Neural cell (in vitro differentiated cells): ENCODE measurements at regions not wholly inside any gene's neighbourhood (a gene's known extent, or its start where the extent isn't known, plus 50 kb on each side); places are given as distances from the start of the nearest gene placed in this dataset.

ENCODE experiments used
- H2AFZ ChIP-seq: fragments of 200-600, 300-800 bp; sonication (generic), shearing (Covaris generic); 2 replicates; pipeline ENCODE4 v1.6.0; 2014; ENCODE audit warnings: low read depth, mild to moderate bottlenecking, antibody characterized with exemption, low read length, moderate library complexity
- H3F3A ChIP-seq: fragments of 200-600 bp; shearing (Covaris generic); 2 replicates; pipeline ENCODE4 v1.6.1; 2016; ENCODE audit warnings: mild to moderate bottlenecking, moderate library complexity, mixed read lengths, antibody characterized with exemption, low read length; ENCODE audit not compliant: insufficient read depth, poor library complexity, severe bottlenecking
- H3K27ac ChIP-seq: fragments of 200-600, 300-800 bp; sonication (generic), shearing (Covaris generic); 2 replicates; pipeline ENCODE4 v1.5.1; 2014; ENCODE audit warnings: mild to moderate bottlenecking, low read length, moderate library complexity
- H3K27me3 ChIP-seq: fragments of 300-800, 200-600 bp; sonication (generic), shearing (Covaris generic); 2 replicates; pipeline ENCODE4 v1.6.0; 2014; ENCODE audit warnings: mild to moderate bottlenecking, low read depth, low read length, moderate library complexity; ENCODE audit not compliant: insufficient read depth
- H3K36me3 ChIP-seq: fragments of 300-800, 200-600 bp; sonication (generic), shearing (Covaris generic); 2 replicates; pipeline ENCODE4 v1.5.1; 2014; ENCODE audit warnings: mild to moderate bottlenecking, antibody characterized with exemption, low read length, moderate library complexity; ENCODE audit not compliant: insufficient read depth
- H3K4me2 ChIP-seq: fragments of 300-800, 200-600 bp; sonication (generic), shearing (Covaris generic); 2 replicates; pipeline ENCODE4 v1.6.0; 2014; ENCODE audit warnings: mild to moderate bottlenecking, low read length
- H3K4me3 ChIP-seq: fragments of 300-800, 200-600 bp; sonication (generic), shearing (Covaris generic); 2 replicates; pipeline ENCODE4 v1.5.1; 2014; ENCODE audit warnings: mild to moderate bottlenecking, low read length, moderate library complexity
- H3K79me2 ChIP-seq: fragments of 200-600 bp; shearing (Covaris generic); replicated peaks from 2 replicates; pipeline ENCODE4 v1.6.0; 2014; ENCODE audit warnings: mild to moderate bottlenecking, low read length, moderate library complexity; ENCODE audit not compliant: insufficient read depth
- H3K9ac ChIP-seq: fragments of 300-800, 200-600 bp; sonication (generic), shearing (Covaris generic); 2 replicates; pipeline ENCODE4 v1.6.1; 2016; ENCODE audit warnings: mild to moderate bottlenecking, low read length, mixed read lengths
- H3K9me2 ChIP-seq: fragments of 200-600 bp; shearing (Covaris generic); 2 replicates; pipeline ENCODE4 v1.6.1; 2016; ENCODE audit warnings: mild to moderate bottlenecking, low read length, mixed read lengths; ENCODE audit not compliant: insufficient read depth
- H3K9me3 ChIP-seq: fragments of 200-600, 300-800 bp; sonication (generic), shearing (Covaris generic); 2 replicates; pipeline ENCODE4 v1.6.1; 2016; ENCODE audit warnings: mild to moderate bottlenecking, mixed run types, low read length, moderate library complexity, mixed read lengths
- H4K20me1 ChIP-seq: fragments of 200-600 bp; shearing (Covaris generic); 2 replicates; pipeline ENCODE4 v1.6.1; 2016; ENCODE audit warnings: mild to moderate bottlenecking, mixed run types; ENCODE audit not compliant: insufficient read depth
- CTCF ChIP-seq: fragments of 450-650 bp; IDR thresholded peaks from 2 replicates; pipeline ENCODE4 v1.5.1; 2014; ENCODE audit warnings: antibody characterized with exemption, mild to moderate bottlenecking, moderate library complexity; ENCODE audit not compliant: poor library complexity, severe bottlenecking
- EP300 ChIP-seq: fragments of 450-650 bp; conservative IDR thresholded peaks from 2 replicates; pipeline ENCODE4 v1.6.1; 2014; ENCODE audit warnings: antibody characterized with exemption, mild to moderate bottlenecking, moderate library complexity; ENCODE audit not compliant: poor library complexity, severe bottlenecking
- POLR2AphosphoS5 ChIP-seq: IDR thresholded peaks from 2 replicates; pipeline ENCODE4 v1.6.1; 2012
- RAD21 ChIP-seq: fragments of 450-650 bp; conservative IDR thresholded peaks from 2 replicates; pipeline ENCODE4 v1.6.1; 2014; ENCODE audit warnings: antibody characterized with exemption, mild to moderate bottlenecking, moderate library complexity
- REST ChIP-seq: IDR thresholded peaks from 2 replicates; pipeline ENCODE4 v1.6.1; 2012; ENCODE audit warnings: borderline replicate concordance
- SMC3 ChIP-seq: fragments of 450-650 bp; conservative IDR thresholded peaks from 2 replicates; pipeline ENCODE4 v1.6.1; 2014; ENCODE audit warnings: antibody characterized with exemption, mild to moderate bottlenecking, moderate library complexity; ENCODE audit not compliant: poor library complexity
- TAF1 ChIP-seq: IDR thresholded peaks from 2 replicates; pipeline ENCODE4 v1.6.1; 2012; ENCODE audit warnings: low read depth

- Histone ChIP-seq H3K79me2 (no peaks in the 10 kb centered on the region), H3K4me3 (no peak overlapping the region), H3K9me2 (no peaks in the 10 kb centered on the region), H3K9me3 (no peaks in the 10 kb centered on the region), H4K20me1 (no peaks in the 10 kb centered on the region), H3K36me3 (no peaks in the 10 kb centered on the region), H3F3A (no peaks in the 10 kb centered on the region), H3K9ac (no peak overlapping the region), H3K27me3 (no peaks in the 10 kb centered on the region), H3K27ac (no peak overlapping the region), H2AFZ (no peak overlapping the region), H3K4me2 (no peak overlapping the region)
- no peak for TF ChIP-seq SMC3
- no peak for TF ChIP-seq EP300
- no peak for TF ChIP-seq RAD21
Observed at GRCh38 chr2:100643467-100643866, 80.7 kb downstream of the PDCL3 start.

- H3K9me2 ChIP-seq, result no peaks in the 10 kb centered on the region
Observed at GRCh38 chr2:100643906-100644501, 81.2 kb downstream of the PDCL3 start.

GRCh38 chr2:100645695-100646429 lies 83.1 kb downstream of the PDCL3 start:
- Histone ChIP-seq H3F3A (no peaks in the 10 kb centered on the region), H3K79me2 (no peaks in the 10 kb centered on the region), H3K9me2 (no peaks in the 10 kb centered on the region), H3K36me3 (no peaks in the 10 kb centered on the region), H3K4me2 (no peak overlapping the region), H3K27ac (no peak overlapping the region), H3K4me3 (no peak overlapping the region), H4K20me1 (no peaks in the 10 kb centered on the region), H3K9ac (no peak overlapping the region), H2AFZ (no peak overlapping the region), H3K9me3 (no peaks in the 10 kb centered on the region), H3K27me3 (no peaks in the 10 kb centered on the region)
- TF ChIP-seq REST (no peak), TAF1 (no peak), POLR2AphosphoS5 (no peak), CTCF (no peak)

More at GRCh38 chr2:100643906-100644501, 81.2 kb downstream of the PDCL3 start:
- Histone ChIP-seq H3K27me3 (no peaks in the 10 kb centered on the region), H3K4me2 (no peak overlapping the region), H3K79me2 (no peaks in the 10 kb centered on the region), H2AFZ (no peak overlapping the region), H4K20me1 (no peaks in the 10 kb centered on the region), H3F3A (no peaks in the 10 kb centered on the region), H3K4me3 (no peak overlapping the region), H3K36me3 (no peaks in the 10 kb centered on the region), H3K9me3 (no peaks in the 10 kb centered on the region), H3K9ac (no peak overlapping the region), H3K27ac (no peak overlapping the region)
- no peak for TF ChIP-seq RAD21
